Effector memory CD8-positive, alpha-beta T cell (primary cell): ENCODE measurements at regions not wholly inside any gene's neighbourhood (a gene's known extent, or its start where the extent isn't known, plus 50 kb on each side); places are given as distances from the start of the nearest gene placed in this dataset.

Source experiments
- ATAC-seq: fragments of 150-1000 bp; cut with Tn5 transposase; replicated peaks from 2 replicates; pipeline ENCODE4 v1.10.0; 2021; ENCODE audit warnings: mild to moderate bottlenecking, moderate library complexity
- DNase-seq, 3 experiments: peaks; one replicate each; pipeline ENCODE4 v3.0.0; 2021
- H3K27ac Mint-ChIP-seq, 2 donors: one replicate each; pipeline ENCODE4 v1.8.0; 2022; ENCODE audit warnings: mild to moderate bottlenecking in 2 of 2, mixed read lengths in 2 of 2, moderate library complexity in 2 of 2
- H3K27me3 Mint-ChIP-seq, 2 donors: one replicate each; pipeline ENCODE4 v1.8.0; 2022; ENCODE audit warnings: mixed read lengths in 2 of 2
- H3K36me3 Mint-ChIP-seq: one replicate; pipeline ENCODE4 v1.8.0; 2022; ENCODE audit warnings: mild to moderate bottlenecking, moderate library complexity, mixed read lengths; ENCODE audit not compliant: insufficient read depth
- H3K4me1 Mint-ChIP-seq, 2 donors: one replicate each; pipeline ENCODE4 v1.8.0; 2022; ENCODE audit warnings: low read depth in 2 of 2, mixed read lengths in 2 of 2
- H3K4me3 Mint-ChIP-seq, 2 donors: one replicate each; pipeline ENCODE4 v1.8.0; 2022; ENCODE audit warnings: mild to moderate bottlenecking in 2 of 2, mixed read lengths in 2 of 2, moderate library complexity in 2 of 2
- H3K9me3 Mint-ChIP-seq, 2 donors: one replicate each; pipeline ENCODE4 v1.8.0; 2022; ENCODE audit warnings: mixed read lengths in 2 of 2

DNA sequence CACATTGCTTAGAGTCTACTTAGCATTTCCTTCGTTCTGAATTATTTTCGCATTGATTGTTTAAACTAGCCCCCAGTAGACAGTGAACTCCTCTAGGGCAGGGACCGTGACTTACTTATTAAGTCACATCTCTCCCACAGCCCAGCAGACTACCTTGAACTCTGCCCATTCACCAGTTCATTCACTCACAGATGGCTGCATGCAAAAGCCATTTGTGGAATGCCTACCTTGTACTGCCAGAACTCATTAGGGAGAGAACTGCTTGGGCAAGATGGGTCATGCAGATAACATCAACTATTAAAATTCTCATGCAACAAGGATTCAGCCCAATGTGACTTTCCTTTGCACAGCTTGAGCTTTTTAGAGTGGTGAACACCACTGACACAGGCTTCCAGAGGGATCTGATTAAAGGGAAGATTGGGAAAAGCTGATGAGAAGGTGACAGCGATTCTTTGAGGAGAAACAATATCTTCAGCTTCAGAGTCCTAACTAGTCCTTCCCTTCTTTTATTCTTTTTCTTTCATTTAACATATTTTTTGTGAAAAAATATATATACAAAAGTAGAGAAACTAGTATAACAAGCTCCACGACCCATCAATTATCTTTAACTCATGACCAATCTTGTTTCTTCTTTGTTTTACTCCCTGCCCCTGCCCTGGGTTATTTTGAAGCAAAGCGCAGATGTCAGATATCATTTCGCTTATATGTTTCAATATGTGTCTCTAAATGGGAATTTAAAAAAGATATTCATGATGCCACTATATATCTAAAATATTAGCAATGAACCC, 273.9 kb downstream of the CDC5L start:
- Mint-ChIP-seq H3K4me3 (no peak overlapping the region), H3K4me1 (no peaks in the 10 kb centered on the region), H3K27me3 (peaks cover 0 to 4% of the 10 kb centered on the region in 2 donors), H3K36me3 (no peaks in the 10 kb centered on the region), H3K9me3 (peaks cover 2 to 7% of the 10 kb centered on the region in 2 donors), H3K27ac (no peak overlapping the region)
- ATAC-seq = no peak
- DNase-seq = no peak

DNA sequence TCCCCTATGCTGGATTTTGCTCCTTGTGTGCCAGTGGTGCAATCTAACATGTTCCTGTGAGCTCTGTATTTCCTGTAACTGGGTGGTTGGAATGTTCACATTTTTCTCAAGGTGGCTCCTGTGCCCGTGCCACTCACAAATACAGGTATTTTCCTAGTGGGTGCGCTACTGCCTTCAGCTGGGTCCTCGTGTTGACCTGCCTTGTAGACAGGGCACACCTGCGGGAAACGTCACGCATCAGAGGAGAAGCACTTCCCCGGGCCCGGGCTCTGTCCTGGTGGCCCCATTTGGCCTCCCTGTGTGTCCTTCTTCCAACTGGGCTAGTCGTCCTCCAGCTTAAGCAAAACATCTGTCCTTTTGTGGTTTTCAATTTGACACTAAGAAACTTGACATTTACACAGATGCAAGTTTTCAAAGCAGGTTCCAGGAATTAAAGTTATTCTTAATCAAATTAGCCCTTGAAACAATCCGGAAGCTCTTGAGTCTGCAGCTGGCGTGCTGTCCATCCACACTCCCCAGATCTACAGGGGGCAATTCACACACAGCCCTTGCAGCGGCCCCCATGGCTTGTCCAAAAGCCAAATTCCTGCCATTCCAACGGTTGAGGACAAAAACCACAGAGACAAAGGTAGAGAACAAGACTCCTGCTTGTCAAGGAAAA, 275.1 kb downstream of the CDC5L start:
- H3K27me3 Mint-ChIP-seq = peaks cover 0 to 4% of the 10 kb centered on the region in 2 donors
- no peak overlapping the region for H3K27ac Mint-ChIP-seq
- DNase-seq = no peak
- H3K4me3 Mint-ChIP-seq = no peak overlapping the region
- ATAC-seq = no peak
- no peaks in the 10 kb centered on the region for H3K4me1 Mint-ChIP-seq
- no peaks in the 10 kb centered on the region for H3K36me3 Mint-ChIP-seq
- H3K9me3 Mint-ChIP-seq = peaks cover 2 to 7% of the 10 kb centered on the region in 2 donors

DNA sequence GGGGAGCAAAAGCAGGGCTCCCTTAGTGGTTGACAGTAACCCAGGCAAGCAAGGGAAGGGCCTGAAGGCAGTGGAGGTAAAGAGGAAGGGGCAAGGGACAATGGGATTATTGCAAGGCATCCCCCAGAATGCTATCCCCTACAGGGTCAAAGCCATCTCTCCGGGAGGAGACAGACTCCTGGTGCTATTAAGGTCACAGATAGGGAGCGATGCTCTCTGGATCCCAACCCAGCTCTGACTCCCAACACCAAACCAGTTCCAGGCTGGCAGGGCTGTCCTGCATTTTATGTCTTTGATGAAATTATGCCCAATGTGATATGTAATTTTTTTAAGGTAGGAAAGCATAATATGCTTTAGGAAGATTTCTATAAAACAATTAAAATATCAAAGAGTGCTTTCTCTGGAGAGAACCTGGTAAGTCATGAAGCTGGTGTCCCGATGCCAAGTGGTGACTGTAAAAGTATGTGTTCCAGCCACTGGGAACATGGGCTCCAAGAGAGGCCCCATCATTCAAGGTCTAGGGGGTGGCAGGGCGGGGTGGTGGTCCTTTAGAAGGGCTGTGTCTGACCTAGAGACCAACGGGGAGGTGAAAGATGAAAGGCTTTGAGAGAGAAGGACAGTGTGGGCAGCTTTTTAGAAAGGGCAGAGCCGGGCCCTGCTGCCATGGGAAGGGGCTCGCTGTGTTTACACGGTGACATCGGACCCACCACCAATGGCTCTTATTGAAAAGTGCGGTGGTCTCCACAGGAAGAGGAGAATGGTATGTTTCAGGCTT, 276.5 kb downstream of the CDC5L start:
- Mint-ChIP-seq H3K27me3 (peaks cover 0 to 4% of the 10 kb centered on the region in 2 donors), H3K36me3 (no peaks in the 10 kb centered on the region), H3K9me3 (no peaks in the 10 kb centered on the region), H3K4me3 (no peak overlapping the region), H3K4me1 (no peaks in the 10 kb centered on the region), H3K27ac (no peak overlapping the region)
- ATAC-seq = no peak
- DNase-seq = no peak

DNA sequence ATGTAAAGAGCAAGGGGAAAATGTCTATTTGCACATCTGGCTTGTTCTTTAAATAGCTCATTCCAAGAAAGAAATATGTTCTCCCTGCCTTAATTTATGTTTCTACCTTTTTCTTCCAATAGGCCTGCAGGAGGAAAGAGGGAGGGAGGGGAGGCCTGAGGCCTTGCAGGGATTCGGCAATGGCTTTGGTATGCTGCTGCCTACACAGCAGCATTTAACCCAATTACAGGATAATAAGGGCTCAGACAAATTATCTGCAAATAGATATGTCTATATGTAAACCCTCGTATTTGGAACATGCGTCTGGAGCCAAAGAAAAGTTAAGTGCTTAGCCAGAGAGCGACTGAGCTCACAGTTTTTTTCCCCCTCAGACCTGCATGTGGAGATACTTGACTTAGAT, 277.2 kb downstream of the CDC5L start:
- peaks cover 0 to 4% of the 10 kb centered on the region in 2 donors for H3K27me3 Mint-ChIP-seq
- ATAC-seq (no peak), DNase-seq (no peak)
- no peaks in the 10 kb centered on the region for H3K36me3 Mint-ChIP-seq
- no peaks in the 10 kb centered on the region for H3K9me3 Mint-ChIP-seq
- no peaks in the 10 kb centered on the region for H3K4me1 Mint-ChIP-seq
- H3K4me3 Mint-ChIP-seq = no peak overlapping the region
- H3K27ac Mint-ChIP-seq = no peak overlapping the region

DNA sequence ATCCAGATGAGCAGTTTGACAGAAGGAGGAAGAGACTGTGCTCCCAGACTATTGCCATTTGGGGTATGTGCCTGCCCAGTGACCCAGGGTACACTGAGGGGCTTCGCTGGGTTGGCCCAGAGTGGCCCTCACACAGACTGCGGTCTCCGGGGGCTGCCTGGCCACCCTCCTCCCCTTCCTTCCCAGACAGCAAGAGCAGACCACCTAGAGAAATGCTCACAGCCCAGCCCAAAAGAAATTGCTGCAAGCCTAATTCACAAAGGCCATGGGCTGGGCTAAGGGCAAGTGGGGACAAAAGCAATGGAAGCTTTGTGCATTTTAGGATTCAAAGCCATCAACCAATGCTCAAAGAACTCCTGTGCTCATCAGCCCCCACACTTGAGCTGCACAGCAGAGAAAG, 277.6 kb downstream of the CDC5L start:
- Mint-ChIP-seq H3K27ac (no peak overlapping the region), H3K4me3 (no peak overlapping the region), H3K27me3 (peaks cover 0 to 4% of the 10 kb centered on the region in 2 donors), H3K9me3 (no peaks in the 10 kb centered on the region), H3K36me3 (no peaks in the 10 kb centered on the region), H3K4me1 (no peaks in the 10 kb centered on the region)
- DNase-seq (no peak), ATAC-seq (no peak)

DNA sequence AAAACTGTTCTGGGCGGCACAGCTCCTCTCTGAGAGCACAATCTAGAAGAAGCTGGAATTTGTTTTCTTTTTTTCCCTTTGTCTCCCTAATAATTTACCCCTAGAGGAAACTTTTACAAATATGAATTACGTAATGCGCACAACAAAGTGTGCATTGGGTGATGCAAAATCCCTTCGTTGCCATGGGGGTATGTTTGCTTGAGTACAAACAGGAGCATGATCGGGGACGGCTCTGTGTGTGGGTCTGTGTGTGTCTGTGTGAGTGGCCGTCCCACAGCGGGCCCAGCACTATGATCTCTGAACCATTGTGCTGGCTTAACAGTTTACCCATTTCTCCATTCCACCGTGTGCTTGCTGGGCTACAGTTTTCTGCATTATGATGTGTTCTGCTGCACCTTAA, 278.2 kb downstream of the CDC5L start:
- H3K9me3 Mint-ChIP-seq = no peaks in the 10 kb centered on the region
- DNase-seq (no peak), ATAC-seq (no peak)
- H3K36me3 Mint-ChIP-seq = no peaks in the 10 kb centered on the region
- H3K27me3 Mint-ChIP-seq = peaks cover 0 to 4% of the 10 kb centered on the region in 2 donors
- no peaks in the 10 kb centered on the region for H3K4me1 Mint-ChIP-seq
- no peak overlapping the region for H3K4me3 Mint-ChIP-seq
- no peak overlapping the region for H3K27ac Mint-ChIP-seq

DNA sequence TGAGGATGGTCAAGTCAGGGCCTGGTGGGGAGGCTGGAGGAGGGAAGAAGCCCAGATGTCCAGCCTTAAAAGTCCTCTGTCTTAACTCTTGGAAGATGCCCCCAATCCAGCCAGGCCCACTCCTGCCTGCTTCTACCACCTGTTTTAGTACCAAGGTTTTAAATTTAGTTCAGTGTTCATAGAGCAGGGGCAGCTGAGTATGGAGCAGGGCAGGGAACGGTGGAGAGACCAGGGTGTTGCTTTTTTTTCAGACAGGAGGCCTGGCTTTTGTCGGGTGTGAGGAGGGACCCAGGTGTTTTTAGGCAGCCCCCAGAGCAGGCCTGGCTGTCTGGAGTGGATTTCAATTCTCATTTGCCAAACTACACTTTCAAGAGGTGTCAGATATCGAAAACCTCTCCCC, 278.8 kb downstream of the CDC5L start:
- DNase-seq (no peak), ATAC-seq (no peak)
- no peaks in the 10 kb centered on the region for H3K36me3 Mint-ChIP-seq
- H3K9me3 Mint-ChIP-seq = no peaks in the 10 kb centered on the region
- H3K27me3 Mint-ChIP-seq = peaks cover 0 to 7% of the 10 kb centered on the region in 2 donors
- H3K27ac Mint-ChIP-seq = no peak overlapping the region
- H3K4me3 Mint-ChIP-seq = no peak overlapping the region
- no peaks in the 10 kb centered on the region for H3K4me1 Mint-ChIP-seq

DNA sequence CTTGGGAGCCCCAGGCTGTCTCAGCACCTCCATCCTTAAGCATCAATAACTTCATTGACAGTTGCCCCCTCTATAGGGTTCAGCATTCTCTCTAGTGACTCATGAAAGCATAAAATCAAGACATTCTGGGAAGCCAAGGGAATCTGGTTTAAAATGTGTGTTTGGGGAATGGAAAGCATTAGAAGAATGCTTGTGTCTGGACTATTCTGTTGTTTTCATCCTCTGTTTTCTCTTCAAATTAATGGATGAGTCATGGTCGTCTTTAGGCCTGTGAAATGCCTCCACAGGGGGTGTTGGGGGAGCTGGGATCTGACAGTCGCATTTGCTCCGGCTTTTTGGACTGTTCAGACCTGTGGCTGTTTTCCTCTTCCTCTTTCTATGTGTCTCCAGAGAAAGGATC, 279.7 kb downstream of the CDC5L start:
- no peak for DNase-seq
- Mint-ChIP-seq H3K36me3 (no peaks in the 10 kb centered on the region), H3K27me3 (peaks cover 6 to 10% of the 10 kb centered on the region in 2 donors), H3K4me3 (no peak overlapping the region), H3K27ac (no peak overlapping the region), H3K9me3 (no peaks in the 10 kb centered on the region), H3K4me1 (no peaks in the 10 kb centered on the region)
- no peak for ATAC-seq

DNA sequence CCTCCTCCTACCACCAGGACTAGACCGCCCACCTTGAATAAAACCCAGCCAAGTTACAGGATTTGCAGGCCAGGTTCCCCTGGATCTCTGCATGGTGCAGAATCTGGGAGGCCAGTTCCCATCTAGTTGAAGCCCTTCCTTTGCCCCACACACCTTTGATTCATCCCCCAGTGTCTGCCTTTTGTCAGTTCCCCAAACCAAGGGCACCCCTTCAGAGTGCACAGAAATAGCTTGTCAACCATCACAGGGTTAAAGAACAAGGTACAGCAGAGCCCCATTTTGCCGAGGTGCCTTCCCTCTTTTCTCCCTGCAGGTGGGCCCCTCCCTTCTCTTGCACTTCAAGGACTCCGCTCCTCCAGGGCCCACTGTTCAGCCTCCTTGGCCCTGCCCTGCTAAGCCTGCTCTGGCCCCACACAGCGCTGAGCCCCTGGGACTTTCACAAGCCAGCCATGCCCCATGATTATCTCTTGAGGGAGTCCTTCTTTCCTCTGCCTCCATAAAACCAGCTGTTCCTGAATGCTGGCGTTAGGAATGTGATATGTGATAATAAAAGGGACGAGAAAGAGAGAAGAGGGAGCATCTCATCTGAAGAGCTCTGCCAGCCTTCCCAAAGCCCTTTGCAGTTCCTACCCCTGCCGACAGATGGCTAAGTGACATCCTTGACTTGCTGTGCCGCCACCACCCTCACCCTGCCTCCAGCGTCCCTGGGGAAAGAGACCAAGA, 280.3 kb downstream of the CDC5L start:
- Mint-ChIP-seq H3K27ac (no peak overlapping the region), H3K27me3 (peaks cover 10 to 12% of the 10 kb centered on the region in 2 donors), H3K4me3 (no peak overlapping the region), H3K4me1 (no peaks in the 10 kb centered on the region), H3K9me3 (no peaks in the 10 kb centered on the region), H3K36me3 (no peaks in the 10 kb centered on the region)
- ATAC-seq = no peak
- peak in 2 of 3 experiments; percentile 12 to 18 for DNase-seq

DNA sequence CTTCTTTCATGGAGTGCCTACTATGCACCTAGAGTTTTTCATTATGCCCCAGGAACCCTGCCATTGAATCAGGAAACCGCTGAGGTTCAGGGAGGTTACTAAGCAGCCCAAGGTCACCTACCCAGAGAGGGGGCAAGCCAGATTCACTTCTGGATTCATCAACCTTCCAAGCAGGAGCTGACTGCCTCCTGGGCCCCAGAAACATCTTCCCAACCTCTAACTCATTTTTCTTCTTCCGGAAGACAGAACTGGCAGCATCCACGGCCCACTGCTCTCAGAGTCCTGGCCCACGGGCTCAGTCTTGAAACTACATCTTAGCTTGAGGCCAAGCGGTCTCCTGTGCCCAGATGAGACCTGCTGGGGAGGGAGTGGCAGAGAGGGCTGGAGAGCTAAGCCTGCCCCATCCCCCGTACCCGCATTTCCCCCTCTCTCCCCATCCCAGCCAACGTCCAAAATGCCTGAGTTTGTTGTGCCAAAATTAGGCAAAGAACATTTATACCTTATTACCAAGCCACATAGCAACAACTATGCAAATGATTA, 281.0 kb downstream of the CDC5L start:
- Mint-ChIP-seq H3K27ac (peak overlapping the region in 1 of 2 donors; percentile 71), H3K4me3 (no peak overlapping the region), H3K4me1 (no peaks in the 10 kb centered on the region), H3K36me3 (no peaks in the 10 kb centered on the region), H3K27me3 (peaks cover 13 to 18% of the 10 kb centered on the region in 2 donors), H3K9me3 (no peaks in the 10 kb centered on the region)
- no peak for DNase-seq
- ATAC-seq = no peak

DNA sequence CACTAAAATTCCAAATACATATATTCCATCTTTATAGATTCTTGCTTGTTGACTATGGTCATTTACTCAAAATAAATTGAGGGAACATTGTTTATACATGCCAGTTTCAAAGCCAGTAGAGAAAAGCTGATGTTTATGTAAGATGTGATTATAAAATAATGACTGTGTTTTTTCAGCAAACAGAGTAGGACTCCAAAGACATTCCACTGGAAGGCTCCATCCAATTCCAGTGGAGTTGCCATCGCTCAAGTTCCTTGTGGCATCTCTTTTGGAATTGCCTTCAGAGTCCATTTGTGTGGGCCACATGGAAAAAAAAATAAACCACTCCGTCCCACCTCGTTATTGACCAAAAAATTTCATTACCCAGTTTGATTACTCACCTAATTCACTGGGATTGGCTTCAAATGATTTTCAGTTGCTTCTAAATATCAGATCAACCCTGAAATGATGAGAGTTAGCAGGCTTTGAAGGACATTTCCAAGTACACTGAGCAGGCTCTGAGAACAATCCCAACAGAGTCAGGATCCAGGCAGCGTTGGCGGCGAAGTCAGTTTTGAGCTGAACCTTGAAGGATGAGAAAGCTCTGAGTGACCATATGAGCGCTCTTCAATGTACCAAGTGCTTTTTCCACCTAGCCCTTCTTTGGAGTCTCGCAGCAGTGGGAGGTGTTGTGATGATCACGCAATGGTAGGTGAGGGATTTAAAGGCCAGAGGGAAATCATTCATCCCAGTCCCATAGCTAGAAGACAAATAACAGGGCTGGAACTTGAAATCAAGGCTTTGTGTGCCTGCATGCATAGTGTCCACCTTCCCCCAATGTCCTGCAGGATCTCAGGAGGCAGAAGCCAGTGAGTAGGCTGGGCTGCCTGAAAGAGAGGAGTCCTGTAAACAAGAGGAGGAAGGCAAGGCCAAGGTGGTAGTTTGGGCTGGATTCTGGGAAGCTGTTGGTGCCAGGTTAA, 281.7 kb downstream of the CDC5L start:
- no peak overlapping the region for H3K4me3 Mint-ChIP-seq

DNA sequence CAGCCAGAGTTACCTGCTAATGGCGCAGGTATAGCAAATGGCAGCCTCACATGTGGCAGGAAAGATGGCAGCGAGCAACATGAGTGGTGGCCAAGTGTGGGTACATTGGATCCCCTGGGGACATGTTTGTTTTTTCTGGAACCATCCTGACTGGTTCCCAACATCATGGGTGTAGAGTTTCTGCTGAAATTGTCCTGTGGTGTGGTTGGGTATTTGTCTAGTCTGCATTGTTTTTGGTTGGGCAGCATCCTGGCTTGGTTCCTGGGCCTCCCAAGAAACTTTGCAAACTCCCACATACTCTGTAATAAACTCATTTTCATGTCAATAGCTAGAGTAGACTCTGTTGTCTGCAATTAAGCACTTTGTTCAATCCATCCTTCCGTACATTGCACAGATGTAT, 282.6 kb downstream of the CDC5L start:
- no peaks in the 10 kb centered on the region for H3K4me1 Mint-ChIP-seq
- no peaks in the 10 kb centered on the region for H3K9me3 Mint-ChIP-seq
- no peak overlapping the region for H3K4me3 Mint-ChIP-seq
- ATAC-seq (no peak), DNase-seq (no peak)
- H3K27me3 Mint-ChIP-seq = peaks cover 18 to 21% of the 10 kb centered on the region in 2 donors
- no peaks in the 10 kb centered on the region for H3K36me3 Mint-ChIP-seq
- no peak overlapping the region for H3K27ac Mint-ChIP-seq

More for the DNA sequence above, 281.7 kb downstream of the CDC5L start:
- Mint-ChIP-seq H3K27me3 (peaks cover 18 to 21% of the 10 kb centered on the region in 2 donors), H3K9me3 (no peaks in the 10 kb centered on the region), H3K4me1 (no peaks in the 10 kb centered on the region), H3K36me3 (no peaks in the 10 kb centered on the region), H3K27ac (peak overlapping the region in 1 of 2 donors; percentile 71)
- ATAC-seq = no peak
- DNase-seq = no peak
